Thoracic aorta (tissue), 2 donors: ENCODE measurements at regions not wholly inside any gene's neighbourhood (a gene's known extent, or its start where the extent isn't known, plus 50 kb on each side); places are given as distances from the start of the nearest gene placed in this dataset.

Experiments used
- ATAC-seq: fragments of 150-250 bp; one replicate; pipeline ENCODE4 v1.8.0; 2017; ENCODE audit warnings: low read depth; ENCODE audit not compliant: insufficient number of reproducible peaks, low FRiP score
- DNase-seq: peaks from one replicate; pipeline ENCODE4 v3.0.0-alpha.2; 2020; ENCODE audit warnings: low spot score
- H3K27ac ChIP-seq, 2 donors: fragments of 200-600 bp; sonication (generic); 1 replicate in 1 of 2; 2 replicates in 1 of 2; pipeline ENCODE4 v1.5.1; 2016; ENCODE audit warnings: mild to moderate bottlenecking in 2 of 2, moderate library complexity in 2 of 2
- H3K27me3 ChIP-seq: fragments of 200-600 bp; sonication (generic); replicated peaks from 2 replicates; pipeline ENCODE4 v1.6.0; 2016; ENCODE audit warnings: mild to moderate bottlenecking; ENCODE audit not compliant: insufficient read depth
- H3K36me3 ChIP-seq: fragments of 200-600 bp; sonication (generic); one replicate; pipeline ENCODE4 v1.5.1; 2016
- H3K4me1 ChIP-seq, 2 donors: fragments of 200-600 bp; sonication (generic); 1 replicate in 1 of 2; 2 replicates in 1 of 2; pipeline versions ENCODE4 v1.5.1 to v1.6.0; 2016; ENCODE audit warnings: low read depth in 2 of 2, mild to moderate bottlenecking in 1 of 2; ENCODE audit not compliant: control insufficient read depth in 1 of 2
- H3K4me3 ChIP-seq: fragments of 200-600 bp; sonication (generic); 2 replicates; pipeline ENCODE4 v1.5.1; 2016; ENCODE audit warnings: mild to moderate bottlenecking
- H3K9me3 ChIP-seq: fragments of 200-600 bp; sonication (generic); 2 replicates; pipeline ENCODE4 v1.5.1; 2016
- TF ChIP-seq, protein P1 (sequence below): fragments of 200-600 bp; sonication (generic); IDR thresholded peaks from one replicate; pipeline ENCODE4 v1.5.1; 2019; ENCODE audit warnings: antibody characterized with exemption

DNA sequence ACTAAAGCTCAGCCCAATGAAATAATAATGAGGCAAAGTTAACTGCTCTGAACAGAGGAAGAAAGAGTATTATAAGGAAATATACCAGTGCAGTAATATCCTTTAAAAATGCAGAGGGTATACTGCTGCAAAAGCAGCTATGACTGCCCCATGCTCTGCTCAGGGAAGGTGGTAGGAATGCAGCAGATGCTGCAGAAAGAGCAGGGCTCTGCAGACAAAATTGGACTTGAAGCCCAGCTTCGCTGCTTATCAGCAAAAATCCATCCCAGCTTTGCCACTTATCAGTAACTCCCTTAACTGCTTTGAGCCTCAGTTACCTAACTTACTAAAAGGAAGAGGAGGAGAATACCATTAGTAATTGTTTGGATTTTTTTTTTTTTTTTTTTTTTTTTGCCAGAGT, 533.8 kb upstream of the CDH5 start:
- Histone ChIP-seq H3K27me3 (no peaks in the 10 kb centered on the region), H3K27ac (no peak overlapping the region), H3K4me3 (no peak overlapping the region), H3K4me1 (no peaks in the 10 kb centered on the region), H3K9me3 (no peaks in the 10 kb centered on the region), H3K36me3 (no peaks in the 10 kb centered on the region)
- TF ChIP-seq, protein P1, sequence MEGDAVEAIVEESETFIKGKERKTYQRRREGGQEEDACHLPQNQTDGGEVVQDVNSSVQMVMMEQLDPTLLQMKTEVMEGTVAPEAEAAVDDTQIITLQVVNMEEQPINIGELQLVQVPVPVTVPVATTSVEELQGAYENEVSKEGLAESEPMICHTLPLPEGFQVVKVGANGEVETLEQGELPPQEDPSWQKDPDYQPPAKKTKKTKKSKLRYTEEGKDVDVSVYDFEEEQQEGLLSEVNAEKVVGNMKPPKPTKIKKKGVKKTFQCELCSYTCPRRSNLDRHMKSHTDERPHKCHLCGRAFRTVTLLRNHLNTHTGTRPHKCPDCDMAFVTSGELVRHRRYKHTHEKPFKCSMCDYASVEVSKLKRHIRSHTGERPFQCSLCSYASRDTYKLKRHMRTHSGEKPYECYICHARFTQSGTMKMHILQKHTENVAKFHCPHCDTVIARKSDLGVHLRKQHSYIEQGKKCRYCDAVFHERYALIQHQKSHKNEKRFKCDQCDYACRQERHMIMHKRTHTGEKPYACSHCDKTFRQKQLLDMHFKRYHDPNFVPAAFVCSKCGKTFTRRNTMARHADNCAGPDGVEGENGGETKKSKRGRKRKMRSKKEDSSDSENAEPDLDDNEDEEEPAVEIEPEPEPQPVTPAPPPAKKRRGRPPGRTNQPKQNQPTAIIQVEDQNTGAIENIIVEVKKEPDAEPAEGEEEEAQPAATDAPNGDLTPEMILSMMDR, result no peak
- DNase-seq (no peak), ATAC-seq (no peak)

DNA sequence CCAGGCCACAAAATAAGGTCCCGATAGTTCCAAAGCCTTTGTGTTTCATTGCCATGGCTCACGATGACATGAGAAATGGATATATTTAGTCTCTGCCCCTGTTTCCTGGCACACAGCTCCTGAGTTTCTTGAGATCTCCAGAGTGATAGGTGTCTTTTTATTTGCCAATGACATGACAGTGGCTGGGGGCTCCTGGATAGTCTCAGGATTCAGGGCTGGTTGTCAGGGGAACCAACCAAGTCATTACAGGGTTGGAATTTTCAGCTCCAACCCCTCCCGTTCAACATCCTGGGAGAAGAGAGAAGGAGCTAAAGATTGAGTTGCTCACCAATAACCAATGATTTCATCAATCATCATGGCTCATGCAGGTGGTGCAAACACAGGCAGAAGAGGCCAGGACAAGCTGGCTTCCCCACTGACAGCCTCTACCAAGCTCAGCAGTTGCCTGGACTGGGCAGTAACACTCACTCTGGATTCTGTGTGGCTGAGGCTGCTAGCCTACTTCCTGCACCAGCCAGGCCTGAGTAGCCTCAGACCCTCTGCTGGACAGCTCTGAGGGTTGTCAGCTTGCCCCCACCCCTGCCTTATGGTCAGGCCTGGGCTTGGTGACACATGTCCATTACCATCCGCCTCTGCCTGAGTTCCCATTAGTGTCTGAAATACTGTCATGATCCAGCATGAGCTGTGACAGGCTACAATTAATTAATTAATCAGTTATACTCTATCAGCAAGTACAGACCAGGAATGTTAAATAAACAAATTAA, 534.4 kb upstream of the CDH5 start:
- Histone ChIP-seq H3K4me1 (no peaks in the 10 kb centered on the region), H3K9me3 (no peaks in the 10 kb centered on the region), H3K36me3 (no peaks in the 10 kb centered on the region), H3K27me3 (no peaks in the 10 kb centered on the region), H3K4me3 (no peak overlapping the region), H3K27ac (no peak overlapping the region)
- DNase-seq (no peak), ATAC-seq (no peak)
- TF ChIP-seq, protein P1, result no peak

GRCh38 chr16:65829076-65829475, 537.4 kb upstream of the CDH5 start:
- TF ChIP-seq, protein P1, result no peak
- H3K4me3 ChIP-seq, result no peak overlapping the region
- no peaks in the 10 kb centered on the region for H3K27me3 ChIP-seq
- no peaks in the 10 kb centered on the region for H3K36me3 ChIP-seq
- H3K9me3 ChIP-seq, result no peaks in the 10 kb centered on the region
- no peaks in the 10 kb centered on the region for H3K4me1 ChIP-seq
- no peak for ATAC-seq
- no peak for DNase-seq
- no peak overlapping the region for H3K27ac ChIP-seq

DNA sequence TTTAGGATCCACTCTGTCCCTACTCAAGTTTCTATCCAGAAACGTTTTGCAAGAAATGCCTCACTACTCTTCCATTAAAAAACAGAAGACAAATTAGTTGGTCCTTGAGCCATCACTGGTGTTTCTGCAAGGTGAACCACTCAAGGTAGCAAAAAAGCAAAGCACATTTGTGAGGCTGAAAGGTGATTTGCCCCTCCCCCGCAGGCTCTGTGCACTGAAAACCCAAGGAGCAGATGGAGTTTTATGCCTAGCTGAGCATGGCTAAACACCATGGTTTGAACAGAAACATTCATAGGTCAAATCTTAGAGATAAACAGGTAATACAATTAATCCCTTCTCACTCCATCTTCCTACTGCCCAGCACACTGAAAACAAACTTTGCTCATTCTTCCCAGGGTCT, 538.2 kb upstream of the CDH5 start:
- TF ChIP-seq, protein P1, result no peak
- H3K36me3 ChIP-seq, result no peaks in the 10 kb centered on the region
- H3K9me3 ChIP-seq, result no peaks in the 10 kb centered on the region
- DNase-seq (no peak), ATAC-seq (no peak)
- H3K4me1 ChIP-seq, result no peaks in the 10 kb centered on the region
- H3K4me3 ChIP-seq, result no peak overlapping the region
- H3K27ac ChIP-seq, result no peak overlapping the region
- no peaks in the 10 kb centered on the region for H3K27me3 ChIP-seq

DNA sequence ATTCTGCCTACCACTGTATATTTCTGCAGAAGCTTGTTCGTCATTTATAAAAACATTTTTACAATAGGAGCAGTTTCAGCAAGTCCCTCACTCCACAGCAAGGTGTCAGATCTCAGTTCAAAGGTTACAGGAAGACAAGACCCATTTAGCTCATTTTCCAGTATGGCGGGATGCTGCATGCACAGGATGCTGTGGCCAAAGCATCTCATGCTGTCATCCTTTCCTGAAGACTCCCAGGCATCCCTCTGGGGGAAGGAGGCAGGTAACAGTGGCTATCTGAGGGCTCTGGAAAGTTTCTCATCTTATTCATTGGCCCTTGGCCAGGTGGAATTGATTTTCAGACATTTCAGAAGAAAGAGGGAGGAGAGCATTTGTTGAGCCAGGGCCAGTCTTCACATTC, 539.3 kb upstream of the CDH5 start:
- no peak overlapping the region for H3K4me3 ChIP-seq
- no peaks in the 10 kb centered on the region for H3K27me3 ChIP-seq
- TF ChIP-seq, protein P1, result no peak
- no peaks in the 10 kb centered on the region for H3K9me3 ChIP-seq
- DNase-seq (no peak), ATAC-seq (no peak)
- H3K4me1 ChIP-seq, result no peaks in the 10 kb centered on the region
- no peak overlapping the region for H3K27ac ChIP-seq
- H3K36me3 ChIP-seq, result no peaks in the 10 kb centered on the region
